ENCODE measurements at regions not wholly inside any gene's neighbourhood (a gene's known extent, or its start where the extent isn't known, plus 50 kb on each side); places are given as distances from the start of the nearest gene placed in this dataset.

DNA sequence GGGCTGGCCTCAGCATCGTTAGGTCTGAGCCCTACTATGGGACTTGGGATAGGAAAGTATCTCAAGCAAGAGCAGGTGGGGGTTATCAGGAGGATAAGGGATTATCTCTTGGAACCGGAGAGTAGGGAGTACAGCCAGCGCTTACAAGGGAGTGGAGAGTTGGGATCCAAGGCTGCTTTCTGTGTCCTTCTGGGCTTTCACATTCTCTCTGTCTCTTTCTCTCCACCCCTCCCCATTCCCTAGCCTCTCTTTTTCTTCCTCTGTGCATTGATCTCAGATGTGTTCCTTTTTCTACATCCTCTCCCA, 170.2 kb downstream of the BUD13 start:
- Histone ChIP-seq H3K36me3 (ENCODE audit: control insufficient read depth in 2 of 3, insufficient read depth in 3 of 3, low read length in 3 of 3) (no peaks in the 10 kb centered on the region), H3K27me3 (ENCODE audit: control insufficient read depth, insufficient read depth, low read length) (no peaks in the 10 kb centered on the region), H3K9ac (ENCODE audit: low read length in 3 of 3) (no peak overlapping the region), H3K4me3 (ENCODE audit: low read length in 3 of 3) (no peak overlapping the region), H3K9me3 (ENCODE audit: control insufficient read depth in 2 of 3, insufficient read depth in 1 of 3, low read length in 3 of 3) (no peaks in the 10 kb centered on the region), H3K4me1 (ENCODE audit: control insufficient read depth in 2 of 3, insufficient read depth in 2 of 3, low read depth in 1 of 3, low read length in 3 of 3) (no peaks in the 10 kb centered on the region), H3K27ac (ENCODE audit: low read depth in 2 of 2, low read length in 2 of 2) (no peak overlapping the region)
- FAIRE-seq (no peak), DNase-seq (no peak)
- intact Hi-C loops (cut with DNase I) = no loop called here
- TF ChIP-seq, protein P1, sequence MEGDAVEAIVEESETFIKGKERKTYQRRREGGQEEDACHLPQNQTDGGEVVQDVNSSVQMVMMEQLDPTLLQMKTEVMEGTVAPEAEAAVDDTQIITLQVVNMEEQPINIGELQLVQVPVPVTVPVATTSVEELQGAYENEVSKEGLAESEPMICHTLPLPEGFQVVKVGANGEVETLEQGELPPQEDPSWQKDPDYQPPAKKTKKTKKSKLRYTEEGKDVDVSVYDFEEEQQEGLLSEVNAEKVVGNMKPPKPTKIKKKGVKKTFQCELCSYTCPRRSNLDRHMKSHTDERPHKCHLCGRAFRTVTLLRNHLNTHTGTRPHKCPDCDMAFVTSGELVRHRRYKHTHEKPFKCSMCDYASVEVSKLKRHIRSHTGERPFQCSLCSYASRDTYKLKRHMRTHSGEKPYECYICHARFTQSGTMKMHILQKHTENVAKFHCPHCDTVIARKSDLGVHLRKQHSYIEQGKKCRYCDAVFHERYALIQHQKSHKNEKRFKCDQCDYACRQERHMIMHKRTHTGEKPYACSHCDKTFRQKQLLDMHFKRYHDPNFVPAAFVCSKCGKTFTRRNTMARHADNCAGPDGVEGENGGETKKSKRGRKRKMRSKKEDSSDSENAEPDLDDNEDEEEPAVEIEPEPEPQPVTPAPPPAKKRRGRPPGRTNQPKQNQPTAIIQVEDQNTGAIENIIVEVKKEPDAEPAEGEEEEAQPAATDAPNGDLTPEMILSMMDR (IDR thresholded peaks at IDR 0.05; ENCODE audit: borderline replicate concordance, extremely low read depth, insufficient read depth) = no peak

DNA sequence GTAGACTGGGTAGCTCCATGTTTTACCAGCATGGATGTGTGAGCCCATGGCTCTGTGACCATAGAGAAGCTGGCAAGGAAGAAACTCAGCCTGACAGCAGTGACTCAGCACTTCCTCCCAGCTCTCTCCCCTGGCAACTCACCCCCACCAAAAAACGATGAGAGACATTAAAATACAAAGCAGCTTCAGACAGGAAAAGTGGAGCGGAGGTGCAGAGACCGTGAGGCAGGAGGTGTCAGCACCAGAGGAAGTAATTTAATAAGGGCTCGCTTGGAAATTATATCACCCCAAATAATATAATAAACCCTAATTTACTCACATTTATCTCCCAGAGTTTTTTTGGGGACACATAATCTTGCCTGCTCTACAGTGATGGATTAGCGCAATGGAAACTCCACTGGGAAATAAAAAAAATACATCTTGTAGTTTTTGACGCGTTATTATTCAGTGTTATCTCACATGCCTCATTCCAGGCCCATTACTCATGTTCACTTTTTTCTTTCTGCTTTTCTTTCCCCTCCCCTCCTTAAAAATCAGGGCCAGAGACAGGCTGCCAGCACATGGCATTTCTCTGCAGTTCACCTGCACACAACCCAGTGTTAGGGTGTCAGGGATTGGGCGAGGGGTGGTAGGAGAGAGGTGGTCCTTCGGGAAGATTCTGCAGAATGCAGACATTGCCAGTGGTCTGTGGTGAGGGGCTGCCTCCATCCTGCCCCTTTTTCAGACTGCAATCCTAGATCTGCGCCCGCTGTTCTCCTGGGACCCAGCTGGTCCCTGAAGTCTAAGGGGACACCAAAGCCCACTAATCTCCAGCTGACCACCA, 170.8 kb downstream of the BUD13 start:
- no peak overlapping the region for H3K27ac ChIP-seq (ENCODE audit: low read depth in 2 of 2, low read length in 2 of 2)
- intact Hi-C loops (cut with DNase I) = no loop called here
- peak in 2 of 5 donors; percentile 3 to 4 for DNase-seq
- H3K27me3 ChIP-seq (ENCODE audit: control insufficient read depth, insufficient read depth, low read length) = no peaks in the 10 kb centered on the region
- H3K4me3 ChIP-seq (ENCODE audit: low read length in 3 of 3) = no peak overlapping the region
- no peak overlapping the region for H3K9ac ChIP-seq (ENCODE audit: low read length in 3 of 3)
- TF ChIP-seq, protein P1 (IDR thresholded peaks at IDR 0.05; ENCODE audit: borderline replicate concordance, extremely low read depth, insufficient read depth) = no peak
- H3K9me3 ChIP-seq (ENCODE audit: control insufficient read depth in 2 of 3, insufficient read depth in 1 of 3, low read length in 3 of 3) = no peaks in the 10 kb centered on the region
- FAIRE-seq = no peak
- H3K4me1 ChIP-seq (ENCODE audit: control insufficient read depth in 2 of 3, insufficient read depth in 2 of 3, low read depth in 1 of 3, low read length in 3 of 3) = no peaks in the 10 kb centered on the region
- H3K36me3 ChIP-seq (ENCODE audit: control insufficient read depth in 2 of 3, insufficient read depth in 3 of 3, low read length in 3 of 3) = no peaks in the 10 kb centered on the region

DNA sequence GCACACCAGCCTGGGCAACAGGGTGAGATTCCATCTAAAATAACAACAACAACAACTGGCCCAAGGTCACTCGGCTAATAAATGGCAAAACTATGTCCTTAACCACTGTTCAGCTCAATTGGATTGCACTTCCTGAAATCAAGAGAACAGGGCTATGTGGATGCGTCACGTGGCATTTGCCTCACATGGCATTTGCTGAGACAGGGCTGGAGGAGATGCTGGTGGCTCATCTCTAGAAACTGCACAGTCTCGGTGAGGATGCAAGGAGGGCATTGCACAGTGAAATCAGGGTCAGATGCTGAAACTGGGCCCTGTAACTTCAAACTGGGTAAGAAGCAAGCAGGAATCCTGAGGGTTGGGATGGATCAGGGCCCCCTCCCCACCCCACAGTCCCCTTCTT, 171.9 kb downstream of the BUD13 start:
- no peaks in the 10 kb centered on the region for H3K27me3 ChIP-seq (ENCODE audit: control insufficient read depth, insufficient read depth, low read length)
- H3K9me3 ChIP-seq (ENCODE audit: control insufficient read depth in 2 of 3, insufficient read depth in 1 of 3, low read length in 3 of 3) = no peaks in the 10 kb centered on the region
- no peak overlapping the region for H3K9ac ChIP-seq (ENCODE audit: low read length in 3 of 3)
- no peak overlapping the region for H3K27ac ChIP-seq (ENCODE audit: low read depth in 2 of 2, low read length in 2 of 2)
- no peaks in the 10 kb centered on the region for H3K36me3 ChIP-seq (ENCODE audit: control insufficient read depth in 2 of 3, insufficient read depth in 3 of 3, low read length in 3 of 3)
- intact Hi-C loops (cut with DNase I) = no loop called here
- TF ChIP-seq, protein P1 (IDR thresholded peaks at IDR 0.05; ENCODE audit: borderline replicate concordance, extremely low read depth, insufficient read depth) = no peak
- DNase-seq (no peak), FAIRE-seq (no peak)
- no peak overlapping the region for H3K4me3 ChIP-seq (ENCODE audit: low read length in 3 of 3)
- no peaks in the 10 kb centered on the region for H3K4me1 ChIP-seq (ENCODE audit: control insufficient read depth in 2 of 3, insufficient read depth in 2 of 3, low read depth in 1 of 3, low read length in 3 of 3)

DNA sequence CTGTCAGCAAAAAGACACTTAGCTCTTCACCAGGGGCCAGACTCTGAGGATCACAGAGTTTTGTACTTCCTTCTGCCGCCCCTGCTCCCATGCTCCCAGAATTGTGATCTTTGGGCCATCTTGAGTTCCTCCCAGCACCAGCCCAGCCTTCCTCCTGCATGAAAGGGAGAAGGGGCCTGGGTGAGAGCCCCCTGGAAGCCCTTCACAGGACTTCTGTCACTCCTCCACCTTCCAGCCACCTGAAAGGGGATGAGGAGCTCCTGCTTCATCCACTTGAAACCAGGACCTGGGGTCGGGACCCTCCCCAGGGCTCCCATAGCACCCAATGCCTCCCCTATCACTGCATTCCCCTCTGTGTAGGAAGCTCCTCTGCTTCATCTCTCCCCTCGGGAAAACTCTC, 174.2 kb downstream of the BUD13 start:
- DNase-seq (no peak), FAIRE-seq (no peak)
- intact Hi-C loops (cut with DNase I) = no loop called here
- H3K27ac ChIP-seq (ENCODE audit: low read depth in 2 of 2, low read length in 2 of 2) = no peak overlapping the region
- H3K27me3 ChIP-seq (ENCODE audit: control insufficient read depth, insufficient read depth, low read length) = no peaks in the 10 kb centered on the region
- no peaks in the 10 kb centered on the region for H3K36me3 ChIP-seq (ENCODE audit: control insufficient read depth in 2 of 3, insufficient read depth in 3 of 3, low read length in 3 of 3)
- H3K4me1 ChIP-seq (ENCODE audit: control insufficient read depth in 2 of 3, insufficient read depth in 2 of 3, low read depth in 1 of 3, low read length in 3 of 3) = no peaks in the 10 kb centered on the region
- no peak overlapping the region for H3K4me3 ChIP-seq (ENCODE audit: low read length in 3 of 3)
- TF ChIP-seq, protein P1 (IDR thresholded peaks at IDR 0.05; ENCODE audit: borderline replicate concordance, extremely low read depth, insufficient read depth) = no peak
- H3K9ac ChIP-seq (ENCODE audit: low read length in 3 of 3) = no peak overlapping the region
- no peaks in the 10 kb centered on the region for H3K9me3 ChIP-seq (ENCODE audit: control insufficient read depth in 2 of 3, insufficient read depth in 1 of 3, low read length in 3 of 3)
